HG03469 (cell line): ENCODE measurements at regions not wholly inside any gene's neighbourhood (a gene's known extent, or its start where the extent isn't known, plus 50 kb on each side); places are given as distances from the start of the nearest gene placed in this dataset.

ENCODE experiments used
- ATAC-seq: cut with Tn5 transposase; IDR thresholded peaks from one replicate; pipeline ENCODE4 v1.9.1; 2021; ENCODE audit warnings: mild to moderate bottlenecking, moderate library complexity, moderate number of reproducible peaks; ENCODE audit not compliant: unreplicated experiment

- ATAC-seq: no peak
Measured at GRCh38 chr11:30153008-30153407, 77.8 kb upstream of the FSHB start.

GRCh38 chr11:30155428-30155827, 75.4 kb upstream of the FSHB start:
- no peak for ATAC-seq

DNA sequence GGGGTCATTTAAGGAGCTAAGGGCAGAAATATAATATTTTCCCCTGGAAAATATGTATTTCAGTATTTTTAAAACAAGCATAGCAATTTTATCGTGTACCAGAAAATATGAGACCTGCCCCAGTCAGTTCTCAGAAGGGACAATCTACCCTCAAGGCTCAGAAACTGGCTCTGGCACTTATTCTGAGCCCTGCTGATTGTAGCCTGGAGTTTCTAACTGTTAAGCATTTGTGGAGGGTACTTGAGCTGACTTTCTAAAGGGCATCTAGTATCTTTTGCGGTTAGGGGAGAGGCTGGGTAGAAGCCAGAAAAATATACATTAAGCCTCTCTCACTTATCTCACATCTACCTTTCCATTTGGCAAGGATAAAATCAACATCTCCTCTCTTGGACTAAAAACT, 71.3 kb upstream of the FSHB start:
- ATAC-seq: no peak

- ATAC-seq: no peak
Measured at GRCh38 chr11:30165652-30166051, 65.2 kb upstream of the FSHB start.

DNA sequence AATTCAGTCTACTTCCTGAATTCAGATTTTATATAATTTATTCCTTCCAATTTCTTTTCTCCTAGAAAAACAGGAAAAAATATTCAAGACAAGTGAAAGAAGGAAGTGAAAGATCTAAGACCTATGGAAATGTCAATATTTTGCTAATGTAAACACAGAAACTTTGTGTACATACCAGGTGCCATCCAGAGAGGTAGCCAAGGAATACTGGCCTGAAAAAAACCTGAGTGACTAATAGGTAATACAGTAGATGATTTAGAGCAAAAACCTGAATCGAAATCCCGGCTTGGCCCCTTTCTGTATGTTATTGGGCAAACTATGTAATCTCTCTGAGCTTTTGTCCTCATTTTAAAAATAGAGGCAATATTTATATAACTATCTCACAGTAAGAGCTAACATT, 59.2 kb upstream of the FSHB start:
- ATAC-seq: no peak

GRCh38 chr11:30172158-30172557, 58.7 kb upstream of the FSHB start:
- ATAC-seq: no peak

- ATAC-seq: no peak
Measured at GRCh38 chr11:30172883-30173311, 57.9 kb upstream of the FSHB start.

GRCh38 chr11:30174265-30175020, 56.4 kb upstream of the FSHB start:
- ATAC-seq: no peak
